HCT116 (cell line): ENCODE measurements at regions not wholly inside any gene's neighbourhood (a gene's known extent, or its start where the extent isn't known, plus 50 kb on each side); places are given as distances from the start of the nearest gene placed in this dataset.

Experiments
- CTCF ChIP-seq, 3 experiments: fragments of 200-600 bp in 1 of 3; sonication (generic) in 1 of 3; IDR thresholded peaks in 2 of 3; conservative IDR thresholded peaks in 1 of 3; 2 replicates each; pipeline ENCODE4 v1.5.1; 2012 to 2017; ENCODE audit warnings: low read depth in 2 of 3, low read length in 2 of 3, antibody characterized with exemption in 1 of 3, borderline replicate concordance in 1 of 3, control low read depth in 1 of 3, mild to moderate bottlenecking in 1 of 3, mixed read lengths in 1 of 3, mixed run types in 1 of 3, moderate library complexity in 1 of 3; ENCODE audit not compliant: insufficient read depth in 1 of 3
- EZH2 ChIP-seq: fragments of 200-600 bp; sonication (generic); IDR thresholded peaks from 2 replicates; pipeline ENCODE4 v1.6.1; 2017; ENCODE audit warnings: antibody characterized with exemption, mixed run types
- JUND ChIP-seq: IDR thresholded peaks from 2 replicates; pipeline ENCODE4 v1.6.1; 2012
- POLR2A ChIP-seq: IDR thresholded peaks from 2 replicates; pipeline ENCODE4 v1.7.0; 2011; ENCODE audit warnings: borderline replicate concordance; ENCODE audit not compliant: insufficient read depth, insufficient read length; ENCODE audit errors: extremely low read depth
- POLR2AphosphoS5 ChIP-seq: IDR thresholded peaks from 2 replicates; pipeline ENCODE4 v1.6.1; 2011; ENCODE audit warnings: mild to moderate bottlenecking, low read depth, low read length, moderate library complexity
- YY1 ChIP-seq: IDR thresholded peaks from 2 replicates; pipeline ENCODE4 v1.6.1; 2011; ENCODE audit warnings: low read length, low read depth, moderate library complexity, mild to moderate bottlenecking; ENCODE audit not compliant: insufficient replicate concordance; ENCODE audit errors: extremely low read depth
- TF ChIP-seq, protein P1 (sequence below): IDR thresholded peaks from 2 replicates; pipeline ENCODE4 v1.6.1; 2012; ENCODE audit warnings: low read depth

DNA sequence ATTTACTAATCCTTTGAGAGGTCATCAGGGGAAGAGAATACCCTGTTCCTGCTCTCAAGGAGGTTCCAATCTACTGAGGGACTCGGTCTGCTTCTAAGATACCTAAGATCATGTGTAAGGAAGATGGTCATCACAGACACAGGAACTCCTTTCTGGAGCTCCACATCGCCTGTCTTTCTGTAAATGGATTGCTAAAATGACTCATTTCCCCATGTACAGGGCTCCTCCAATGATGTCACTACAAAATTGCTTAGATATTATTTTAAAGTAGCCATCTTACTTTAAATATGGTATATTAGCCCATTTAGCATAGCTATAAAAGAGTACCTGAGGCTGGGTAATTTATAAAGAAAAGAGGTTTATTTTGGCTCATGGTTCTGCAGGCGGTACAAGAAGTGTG lies 206.1 kb upstream of the PROK2 start:
- TF ChIP-seq POLR2A (no peak), EZH2 (no peak), JUND (no peak), POLR2AphosphoS5 (no peak), CTCF (IDR thresholded peaks at IDR 0.05 in 2 of 3, conservative IDR thresholded peaks at IDR 0.05 in 1 of 3; ENCODE audit: borderline replicate concordance in 1 of 3, insufficient read depth in 1 of 3, low read depth in 2 of 3, low read length in 2 of 3) (no peak), YY1 (no peak)
- TF ChIP-seq, protein P1, sequence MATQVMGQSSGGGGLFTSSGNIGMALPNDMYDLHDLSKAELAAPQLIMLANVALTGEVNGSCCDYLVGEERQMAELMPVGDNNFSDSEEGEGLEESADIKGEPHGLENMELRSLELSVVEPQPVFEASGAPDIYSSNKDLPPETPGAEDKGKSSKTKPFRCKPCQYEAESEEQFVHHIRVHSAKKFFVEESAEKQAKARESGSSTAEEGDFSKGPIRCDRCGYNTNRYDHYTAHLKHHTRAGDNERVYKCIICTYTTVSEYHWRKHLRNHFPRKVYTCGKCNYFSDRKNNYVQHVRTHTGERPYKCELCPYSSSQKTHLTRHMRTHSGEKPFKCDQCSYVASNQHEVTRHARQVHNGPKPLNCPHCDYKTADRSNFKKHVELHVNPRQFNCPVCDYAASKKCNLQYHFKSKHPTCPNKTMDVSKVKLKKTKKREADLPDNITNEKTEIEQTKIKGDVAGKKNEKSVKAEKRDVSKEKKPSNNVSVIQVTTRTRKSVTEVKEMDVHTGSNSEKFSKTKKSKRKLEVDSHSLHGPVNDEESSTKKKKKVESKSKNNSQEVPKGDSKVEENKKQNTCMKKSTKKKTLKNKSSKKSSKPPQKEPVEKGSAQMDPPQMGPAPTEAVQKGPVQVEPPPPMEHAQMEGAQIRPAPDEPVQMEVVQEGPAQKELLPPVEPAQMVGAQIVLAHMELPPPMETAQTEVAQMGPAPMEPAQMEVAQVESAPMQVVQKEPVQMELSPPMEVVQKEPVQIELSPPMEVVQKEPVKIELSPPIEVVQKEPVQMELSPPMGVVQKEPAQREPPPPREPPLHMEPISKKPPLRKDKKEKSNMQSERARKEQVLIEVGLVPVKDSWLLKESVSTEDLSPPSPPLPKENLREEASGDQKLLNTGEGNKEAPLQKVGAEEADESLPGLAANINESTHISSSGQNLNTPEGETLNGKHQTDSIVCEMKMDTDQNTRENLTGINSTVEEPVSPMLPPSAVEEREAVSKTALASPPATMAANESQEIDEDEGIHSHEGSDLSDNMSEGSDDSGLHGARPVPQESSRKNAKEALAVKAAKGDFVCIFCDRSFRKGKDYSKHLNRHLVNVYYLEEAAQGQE: no peak
